HG02623 (cell line): ENCODE measurements at regions not wholly inside any gene's neighbourhood (a gene's known extent, or its start where the extent isn't known, plus 50 kb on each side); places are given as distances from the start of the nearest gene placed in this dataset.

Source experiments
- ATAC-seq: cut with Tn5 transposase; IDR thresholded peaks from one replicate; pipeline ENCODE4 v1.9.1; 2021; ENCODE audit warnings: moderate library complexity; ENCODE audit not compliant: unreplicated experiment

DNA sequence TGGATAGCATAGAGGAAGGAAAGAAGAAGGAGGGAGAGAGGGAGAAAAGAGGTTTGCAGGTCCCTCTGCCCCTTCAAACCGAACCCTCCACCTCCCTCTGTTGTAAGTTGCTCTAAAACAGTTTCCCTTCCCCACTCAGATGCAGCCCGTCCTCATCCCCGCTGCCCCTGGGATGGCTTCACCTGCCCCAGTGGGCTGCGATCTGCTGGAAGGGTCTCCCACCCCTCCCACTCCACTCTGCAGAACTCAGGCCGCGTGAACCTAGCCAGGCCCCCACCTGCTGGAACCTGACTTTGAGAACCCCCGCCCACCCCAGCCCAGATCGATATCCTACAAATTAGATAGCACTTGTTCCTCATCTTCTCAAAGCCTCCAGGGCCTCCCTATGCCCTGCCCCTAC, 190.8 kb downstream of the DLL1 start:
- ATAC-seq = no peak

DNA sequence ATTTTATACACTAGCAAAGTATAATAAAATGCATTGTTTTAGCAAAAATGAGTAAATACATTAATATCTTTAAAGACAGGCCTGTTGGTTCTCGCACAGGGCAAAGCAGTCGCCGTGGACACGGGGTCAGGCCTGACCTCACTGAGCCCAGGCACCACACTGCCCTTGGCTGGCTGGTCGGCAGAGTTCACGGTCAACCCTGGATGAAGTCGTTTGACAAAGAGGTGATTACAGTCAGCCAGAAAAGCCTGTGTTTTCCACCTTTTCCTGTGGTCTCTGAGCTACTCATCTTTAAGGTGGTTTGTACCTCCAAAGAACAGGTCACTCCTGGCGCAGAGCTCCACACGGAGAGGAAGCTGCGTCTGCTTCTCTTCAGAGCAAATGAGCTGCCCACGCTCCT, 191.5 kb downstream of the DLL1 start:
- no peak for ATAC-seq

GRCh38 chr6:170098428-170099170, 192.3 kb downstream of the DLL1 start:
- no peak for ATAC-seq

DNA sequence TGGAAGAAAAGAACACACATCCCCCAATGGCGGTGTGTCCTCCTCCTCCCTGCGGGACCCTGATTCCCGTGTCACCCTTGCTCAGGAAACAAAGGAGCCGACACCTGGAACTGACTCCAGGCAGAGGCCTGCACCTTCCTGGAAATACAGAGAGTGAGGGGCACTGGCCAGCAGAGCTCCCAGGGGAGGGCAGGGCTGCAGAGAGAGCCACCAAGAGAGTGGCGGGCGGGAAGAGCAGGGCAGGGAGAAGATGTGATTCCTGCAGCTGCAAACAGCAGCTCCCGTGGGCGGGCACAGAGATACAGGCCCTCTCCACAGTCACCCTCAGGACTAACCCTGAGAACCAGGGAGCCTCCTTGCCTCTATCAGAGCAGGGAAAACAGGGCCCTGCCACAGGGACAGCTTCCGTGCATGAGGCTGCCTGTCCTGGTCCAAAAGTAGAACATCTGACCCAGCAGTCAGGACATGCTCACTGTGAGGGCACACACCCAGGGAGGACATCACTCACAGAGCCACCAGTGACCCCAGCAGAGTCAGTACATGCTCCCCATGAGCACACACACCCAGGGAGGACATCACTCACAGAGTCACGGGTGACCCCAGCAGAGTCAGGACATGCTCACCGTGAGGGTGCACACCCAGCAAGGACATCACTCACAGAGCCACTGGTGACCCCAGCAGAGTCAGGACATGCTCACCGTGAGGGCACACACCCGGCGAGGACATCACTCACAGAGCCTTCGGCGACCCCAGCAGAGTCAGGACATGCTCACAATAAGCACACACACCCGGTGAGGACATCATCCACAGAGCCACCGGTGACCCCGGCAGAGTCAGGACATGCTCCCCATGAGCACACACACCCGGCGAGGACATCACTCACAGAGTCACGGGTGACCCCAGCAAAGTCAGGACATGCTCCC, 193.1 kb downstream of the DLL1 start:
- ATAC-seq = no peak

- ATAC-seq = no peak
Measured at GRCh38 chr6:170096803-170097504, 193.9 kb downstream of the DLL1 start.

DNA sequence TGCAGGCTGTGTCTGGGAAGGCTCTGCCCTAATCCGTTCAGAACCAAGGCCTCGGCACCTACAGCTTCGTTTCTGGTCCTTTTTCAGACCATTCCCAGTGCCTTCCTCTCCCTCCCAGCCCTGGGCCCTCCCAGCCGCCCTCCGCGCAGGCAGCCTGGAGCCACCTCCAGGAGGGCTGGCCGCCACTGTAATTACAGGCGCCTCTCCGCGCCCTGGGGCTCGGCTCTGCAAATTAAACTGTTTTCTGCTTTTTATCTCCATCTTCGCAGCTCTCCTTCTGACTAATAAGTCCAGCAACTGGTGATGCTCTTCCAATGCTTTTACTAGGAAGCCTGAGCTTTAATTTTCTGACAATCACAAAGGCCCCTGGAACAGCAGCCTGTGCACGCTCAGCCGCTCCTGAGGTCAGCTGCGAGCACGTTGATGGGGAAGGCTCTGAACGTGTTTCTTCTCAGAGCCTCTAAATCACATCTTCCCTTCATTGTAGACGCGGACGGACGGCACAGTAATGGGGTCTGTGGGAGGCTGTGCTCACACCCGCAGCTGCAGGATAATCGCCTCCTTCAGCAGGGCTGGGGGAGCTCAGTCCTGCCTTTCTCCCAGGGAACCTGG, 194.6 kb downstream of the DLL1 start:
- ATAC-seq = no peak

- no peak for ATAC-seq
Measured at GRCh38 chr6:170095273-170095981, 195.5 kb downstream of the DLL1 start.

DNA sequence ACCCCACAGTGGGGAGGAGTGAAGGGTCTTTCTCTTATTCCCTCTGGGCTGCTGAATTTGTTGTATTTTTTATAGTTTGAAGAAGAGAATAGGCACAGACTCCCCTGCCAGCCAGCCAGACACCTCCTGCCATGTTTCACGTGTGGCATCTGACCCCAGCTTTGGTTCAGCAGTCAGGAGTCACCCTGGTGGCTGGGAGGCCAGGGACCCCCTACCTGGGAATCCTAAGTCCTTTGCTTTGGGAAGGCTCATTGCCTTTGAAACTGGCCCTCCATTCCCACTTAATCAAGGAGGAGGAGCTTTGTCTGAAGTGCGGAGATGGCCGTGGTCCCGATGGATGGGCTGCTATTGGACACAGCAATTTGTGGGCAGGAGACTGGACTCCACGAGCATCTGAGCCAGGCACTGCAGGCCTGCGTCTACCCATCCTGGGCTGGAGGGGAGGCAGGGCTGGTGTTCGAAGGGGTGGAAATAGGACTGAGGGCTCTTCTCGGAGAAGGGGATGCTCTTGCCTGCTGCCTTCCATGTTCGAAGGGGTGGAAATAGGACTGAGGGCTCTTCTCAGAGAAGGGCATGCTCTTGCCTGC, 196.1 kb downstream of the DLL1 start:
- ATAC-seq = no peak

GRCh38 chr6:170093658-170094596, 197.0 kb downstream of the DLL1 start:
- no peak for ATAC-seq

DNA sequence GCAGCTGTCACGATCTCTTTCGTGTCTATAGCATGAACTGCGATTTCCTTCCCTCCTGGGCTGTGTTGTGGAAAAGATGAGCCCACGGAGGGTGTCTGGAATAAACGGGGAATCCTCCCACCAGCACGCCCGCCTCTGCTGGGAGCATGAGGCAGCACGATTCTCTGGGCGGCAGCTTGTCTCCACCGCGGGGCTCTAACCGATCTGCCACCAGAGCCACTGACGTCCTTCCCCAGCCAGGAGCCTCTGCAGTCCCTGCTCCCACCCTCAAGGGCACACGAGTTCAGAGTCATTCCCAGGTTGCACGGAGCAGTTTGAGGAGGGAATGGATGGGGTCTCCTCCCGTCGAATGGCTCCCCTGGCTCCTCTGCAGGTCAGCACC, 197.6 kb downstream of the DLL1 start:
- ATAC-seq = no peak

DNA sequence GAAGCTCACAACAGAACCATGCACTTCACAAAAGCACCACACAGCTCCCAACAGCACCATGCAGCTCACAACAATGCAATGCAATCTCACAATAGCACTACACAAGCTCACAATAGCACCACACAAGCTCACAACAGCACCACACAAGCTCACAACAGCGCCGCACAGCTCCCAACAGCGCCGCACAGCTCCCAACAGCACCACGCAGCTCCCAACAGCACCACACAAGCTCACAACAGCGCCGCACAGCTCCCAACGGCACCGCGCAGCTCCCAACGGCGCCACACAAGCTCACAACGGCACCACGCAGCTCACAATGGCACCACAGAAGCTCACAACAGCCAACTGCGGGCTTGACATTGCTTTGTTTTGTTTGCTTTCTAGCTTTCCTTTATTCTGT, 198.1 kb downstream of the DLL1 start:
- no peak for ATAC-seq

DNA sequence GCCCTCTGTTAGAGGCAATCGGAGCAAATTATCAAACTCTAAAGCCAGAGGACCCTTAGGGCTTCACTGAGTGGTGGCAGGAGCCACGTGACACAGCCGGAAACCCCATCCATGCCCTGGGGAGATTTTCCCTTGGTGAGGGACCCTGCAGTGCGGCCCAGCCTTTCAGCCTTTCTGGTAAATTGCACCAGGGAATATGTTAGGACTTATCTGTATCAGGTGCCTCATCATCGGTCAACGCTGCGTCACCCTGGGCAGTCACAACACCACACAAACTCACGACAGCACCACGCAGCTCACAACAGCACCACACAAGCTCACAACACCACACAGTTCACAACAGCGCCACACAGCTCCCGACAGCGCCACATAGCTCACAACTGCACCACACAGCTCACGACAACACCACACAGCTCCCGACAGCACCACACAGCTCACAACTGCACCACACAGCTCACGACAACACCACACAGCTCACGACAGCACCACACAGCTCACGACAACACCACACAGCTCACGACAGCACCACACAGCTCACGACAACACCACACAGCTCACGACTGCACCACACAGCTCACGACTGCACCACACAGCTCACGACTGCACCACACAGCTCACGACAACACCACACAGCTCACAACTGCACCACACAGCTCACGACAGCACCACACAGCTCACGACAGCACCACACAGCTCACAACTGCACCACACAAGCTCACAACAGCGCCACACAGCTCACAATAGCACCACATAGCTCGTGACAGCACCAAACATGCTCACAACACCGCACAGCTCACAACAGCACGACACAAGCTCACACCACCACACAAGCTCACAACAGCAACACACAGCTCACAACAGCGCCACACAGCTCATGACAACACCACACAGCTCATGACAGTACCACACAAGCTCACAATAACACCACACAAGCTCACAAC, 199.0 kb downstream of the DLL1 start:
- ATAC-seq = no peak

- no peak for ATAC-seq
Measured at GRCh38 chr6:170091000-170091638, 199.8 kb downstream of the DLL1 start.

GRCh38 chr6:170090561-170090960, 200.3 kb downstream of the DLL1 start:
- no peak for ATAC-seq

- peak; percentile 17 for ATAC-seq
Measured at GRCh38 chr6:170089963-170090362, 200.9 kb downstream of the DLL1 start.

DNA sequence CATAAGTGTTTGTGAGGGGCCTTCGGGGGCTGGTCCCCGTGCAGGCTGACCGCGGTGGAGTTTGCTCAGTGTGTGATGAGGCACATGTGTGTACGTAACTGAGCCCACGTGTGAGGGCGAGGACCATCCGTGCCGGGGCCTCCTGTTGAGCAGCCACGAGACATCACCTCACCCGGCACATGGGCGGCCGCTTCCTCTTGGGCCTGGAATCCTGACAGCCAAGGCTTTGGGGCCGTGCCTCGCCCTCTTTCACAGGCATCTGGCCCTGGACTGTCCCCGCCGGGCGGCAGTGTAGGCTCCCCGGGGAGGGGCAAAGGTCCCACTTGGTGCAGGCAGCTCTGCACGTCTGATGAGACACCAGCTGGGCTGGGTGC, 202.3 kb downstream of the DLL1 start:
- ATAC-seq = no peak

- ATAC-seq = peak; percentile 61
Measured at GRCh38 chr6:170087941-170088581, 202.8 kb downstream of the DLL1 start.
